ENCODE measurements at regions not wholly inside any gene's neighbourhood (a gene's known extent, or its start where the extent isn't known, plus 50 kb on each side); places are given as distances from the start of the nearest gene placed in this dataset.
"Not testable (repeated sequence)": the region's sequence is repeated elsewhere in the genome, so short reads cannot be mapped to it uniquely, and the experiment has no call there.

GRCh38 chr1:148304935-148305334 is 152.9 kb upstream of the NBPF11 start:
- not testable (repeated sequence) for TF ChIP-seq POLR2A, CTCF (IDR thresholded peaks at IDR 0.05)

Data from testis (tissue), 2 donors.